Upper lobe of left lung (tissue), 6 donors: ENCODE measurements at regions not wholly inside any gene's neighbourhood (a gene's known extent, or its start where the extent isn't known, plus 50 kb on each side); places are given as distances from the start of the nearest gene placed in this dataset.

ENCODE experiments used
- ATAC-seq, 2 donors: fragments of 200-7000 bp; cut with Tn5 transposase; one replicate each; pipeline ENCODE4 v1.9.1; 2022; ENCODE audit warnings: mild to moderate bottlenecking in 2 of 2, moderate library complexity in 2 of 2; ENCODE audit not compliant: low FRiP score in 2 of 2
- DNase-seq, 2 donors: peaks; one replicate each; pipeline ENCODE4 v3.0.0-alpha.2; 2019 to 2020
- H3K27ac ChIP-seq, 4 donors: fragments of 200-600 bp; sonication (generic); one replicate each; pipeline ENCODE4 v1.5.1; 2016 to 2019
- H3K27me3 ChIP-seq, 4 donors: fragments of 200-600 bp; sonication (generic); one replicate each; pipeline ENCODE4 v1.5.1; 2017 to 2019
- H3K36me3 ChIP-seq, 4 donors: fragments of 200-600 bp; sonication (generic); one replicate each; pipeline ENCODE4 v1.5.1; 2016 to 2019
- H3K4me1 ChIP-seq, 4 donors: fragments of 200-600 bp; sonication (generic); one replicate each; pipeline ENCODE4 v1.5.1; 2018 to 2019
- H3K4me3 ChIP-seq, 4 donors: fragments of 200-600 bp; sonication (generic); one replicate each; pipeline ENCODE4 v1.5.1; 2017 to 2019; ENCODE audit warnings: mild to moderate bottlenecking in 2 of 4, moderate library complexity in 1 of 4
- H3K9me3 ChIP-seq, 4 donors: fragments of 200-600 bp; sonication (generic); one replicate each; pipeline ENCODE4 v1.5.1; 2018 to 2019
- CTCF ChIP-seq, 6 experiments: fragments of 450-650 bp in 4 of 6; fragments of 200-600 bp in 2 of 6; sonication (generic) in 2 of 6; IDR thresholded peaks; one replicate each; pipeline ENCODE4 v1.5.1; 2016 to 2019; ENCODE audit warnings: antibody characterized with exemption in 6 of 6
- EP300 ChIP-seq, 4 donors: sonication (generic); formaldehyde crosslinking; IDR thresholded peaks; one replicate each; pipeline ENCODE4 v1.5.1; 2017; ENCODE audit warnings: antibody characterized with exemption in 4 of 4, control low read depth in 2 of 4
- POLR2A ChIP-seq, 4 donors: fragments of 450-650 bp; IDR thresholded peaks; one replicate each; pipeline ENCODE4 v1.5.1; 2016 to 2017; ENCODE audit warnings: antibody characterized with exemption in 4 of 4, mild to moderate bottlenecking in 2 of 4
- POLR2AphosphoS5 ChIP-seq, 2 donors: sonication (generic); formaldehyde crosslinking; IDR thresholded peaks; one replicate each; pipeline ENCODE4 v1.5.1; 2017; ENCODE audit warnings: antibody characterized with exemption in 2 of 2
- WGBS, 2 donors: methylation state at CpG; one replicate each; pipeline ENCODE4 v1.1.5; 2017 to 2018; 5-methylcytosine and 5-hydroxymethylcytosine counted together
- donor health status: DM: no; HTN: no; CAD: no; lungs with moderate emphysema.
- donor health status: DM: no; HTN: yes; CAD: no; lungs with severe emphysema.

- no peaks in the 10 kb centered on the region for H3K4me1 ChIP-seq
- no peak overlapping the region for H3K27ac ChIP-seq
- H3K4me3 ChIP-seq, result no peak overlapping the region
- ATAC-seq (no peak), DNase-seq (no peak)
- H3K27me3 ChIP-seq, result no peaks in the 10 kb centered on the region
- no peaks in the 10 kb centered on the region for H3K36me3 ChIP-seq
- 69 to 87% methylated on average over 3 of the region's 3 CpGs for WGBS, 2 donors
- H3K9me3 ChIP-seq, result no peaks in the 10 kb centered on the region
- no peak for TF ChIP-seq EP300 (IDR thresholded peaks at IDR 0.05)
- no peak for TF ChIP-seq POLR2A (IDR thresholded peaks at IDR 0.05)
- TF ChIP-seq CTCF (IDR thresholded peaks at IDR 0.05), result no peak
- no peak for TF ChIP-seq POLR2AphosphoS5 (IDR thresholded peaks at IDR 0.05)
Measured at GRCh38 chr1:79819140-79819539, 812.6 kb upstream of the ADGRL4 start.

- H3K9me3 ChIP-seq, result no peaks in the 10 kb centered on the region
- no peak overlapping the region for H3K4me3 ChIP-seq
- no peaks in the 10 kb centered on the region for H3K4me1 ChIP-seq
- WGBS, 2 donors, result 64 to 89% methylated on average over 4 of the region's 4 CpGs
- no peaks in the 10 kb centered on the region for H3K36me3 ChIP-seq
- no peak for ATAC-seq
- no peaks in the 10 kb centered on the region for H3K27me3 ChIP-seq
- no peak for TF ChIP-seq POLR2AphosphoS5 (IDR thresholded peaks at IDR 0.05)
- no peak for TF ChIP-seq CTCF (IDR thresholded peaks at IDR 0.05)
- TF ChIP-seq EP300 (IDR thresholded peaks at IDR 0.05), result no peak
- no peak for TF ChIP-seq POLR2A (IDR thresholded peaks at IDR 0.05)
- no peak for DNase-seq
- H3K27ac ChIP-seq, result no peak overlapping the region
Measured at GRCh38 chr1:79817031-79817560, 810.6 kb upstream of the ADGRL4 start.

GRCh38 chr1:79815115-79815514 lies 808.6 kb upstream of the ADGRL4 start:
- H3K27me3 ChIP-seq, result no peaks in the 10 kb centered on the region
- no peak overlapping the region for H3K4me3 ChIP-seq
- H3K27ac ChIP-seq, result no peak overlapping the region
- WGBS, 2 donors, result 77 to 82% methylated on average over 3 of the region's 3 CpGs
- DNase-seq, result no peak
- no peaks in the 10 kb centered on the region for H3K4me1 ChIP-seq
- H3K9me3 ChIP-seq, result no peaks in the 10 kb centered on the region
- TF ChIP-seq POLR2AphosphoS5 (IDR thresholded peaks at IDR 0.05) (no peak), CTCF (IDR thresholded peaks at IDR 0.05) (no peak), POLR2A (IDR thresholded peaks at IDR 0.05) (no peak), EP300 (IDR thresholded peaks at IDR 0.05) (no peak)
- ATAC-seq, result no peak
- H3K36me3 ChIP-seq, result no peaks in the 10 kb centered on the region

- no peaks in the 10 kb centered on the region for H3K36me3 ChIP-seq
- no peaks in the 10 kb centered on the region for H3K9me3 ChIP-seq
- H3K4me3 ChIP-seq, result no peak overlapping the region
- ATAC-seq, result peak in 1 of 2 donors; percentile 12
- no peak for DNase-seq
- TF ChIP-seq CTCF (IDR thresholded peaks at IDR 0.05), result no peak
- no peak for TF ChIP-seq POLR2A (IDR thresholded peaks at IDR 0.05)
- no peak for TF ChIP-seq EP300 (IDR thresholded peaks at IDR 0.05)
- H3K27me3 ChIP-seq, result no peaks in the 10 kb centered on the region
- H3K27ac ChIP-seq, result no peak overlapping the region
- WGBS, 2 donors, result 61 to 72% methylated on average over 3 of the region's 3 CpGs
- no peaks in the 10 kb centered on the region for H3K4me1 ChIP-seq
Measured at GRCh38 chr1:79811173-79811572, 804.6 kb upstream of the ADGRL4 start.

GRCh38 chr1:79808816-79809475 lies 802.4 kb upstream of the ADGRL4 start:
- WGBS, 2 donors, result 82 to 83% methylated on average over 3 of the region's 3 CpGs
- no peaks in the 10 kb centered on the region for H3K4me1 ChIP-seq
- no peak overlapping the region for H3K4me3 ChIP-seq
- DNase-seq, result no peak
- no peak for ATAC-seq
- H3K36me3 ChIP-seq, result no peaks in the 10 kb centered on the region
- H3K27me3 ChIP-seq, result no peaks in the 10 kb centered on the region
- H3K27ac ChIP-seq, result no peak overlapping the region
- no peaks in the 10 kb centered on the region for H3K9me3 ChIP-seq
- TF ChIP-seq POLR2AphosphoS5 (IDR thresholded peaks at IDR 0.05), result no peak
- TF ChIP-seq CTCF (IDR thresholded peaks at IDR 0.05), result no peak
- TF ChIP-seq EP300 (IDR thresholded peaks at IDR 0.05), result no peak
- no peak for TF ChIP-seq POLR2A (IDR thresholded peaks at IDR 0.05)
